ENCODE measurements at regions not wholly inside any gene's neighbourhood (a gene's known extent, or its start where the extent isn't known, plus 50 kb on each side); places are given as distances from the start of the nearest gene placed in this dataset.

- no peak for DNase-seq
These were observed 135.1 kb upstream of the MYLIP start for GRCh38 chr6:15993716-15994228.

DNA sequence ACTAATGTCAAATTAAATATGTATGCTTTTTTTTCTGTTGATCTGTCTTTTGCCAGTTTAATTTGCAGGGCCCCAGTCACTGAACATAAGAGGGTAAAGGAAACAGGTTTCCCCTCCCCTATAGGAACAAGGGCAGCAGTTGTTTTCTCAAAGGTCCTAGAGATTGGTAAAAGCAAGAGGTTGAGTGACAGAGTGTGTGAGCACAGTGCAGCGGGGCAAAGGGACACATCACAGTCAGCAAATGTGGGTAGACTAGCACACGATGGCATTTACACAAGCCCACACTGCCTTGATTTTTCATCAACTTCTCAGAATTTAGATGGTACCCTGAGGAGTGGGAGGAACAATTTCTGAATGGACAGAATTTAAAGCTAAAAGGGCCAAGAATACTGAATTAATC is 138.7 kb upstream of the MYLIP start:
- DNase-seq = no peak

DNA sequence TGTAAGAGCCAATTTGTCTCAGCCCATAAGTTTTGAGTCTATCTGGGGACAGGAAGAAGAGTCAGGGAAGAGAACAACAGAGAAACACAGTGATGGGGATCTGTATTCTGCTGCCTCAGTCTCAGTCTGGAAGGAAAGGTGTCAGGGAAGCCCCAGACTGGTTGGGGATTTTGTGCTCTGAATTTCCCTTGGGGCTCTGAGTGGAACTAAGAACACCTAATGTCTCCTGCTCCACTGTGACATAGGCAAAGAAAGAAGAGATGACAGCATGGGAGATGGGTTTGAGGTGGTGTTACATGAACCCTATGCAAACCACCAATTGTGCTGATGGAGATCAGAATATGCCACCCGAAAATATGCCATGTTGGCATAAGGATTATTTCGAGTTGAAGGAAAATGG is 139.5 kb upstream of the MYLIP start:
- no peak for DNase-seq

DNA sequence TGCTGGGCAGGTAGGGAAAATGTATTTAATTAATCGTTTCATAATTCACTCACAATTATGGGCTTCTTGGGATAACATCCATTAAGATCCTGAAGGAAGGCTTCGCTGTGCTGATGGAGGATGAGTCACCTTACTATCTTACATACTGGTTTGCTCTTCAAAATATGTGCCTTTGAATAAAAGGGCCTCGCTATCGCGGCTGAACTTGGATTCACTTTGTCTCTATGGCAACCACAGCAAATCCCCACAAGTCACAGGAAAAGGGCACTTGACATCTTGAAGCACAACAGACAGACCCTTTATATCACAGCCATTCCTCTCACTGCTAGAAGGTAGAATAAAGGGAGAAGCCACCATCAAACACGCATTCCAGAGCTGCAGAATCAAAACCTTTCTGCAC is 141.3 kb upstream of the MYLIP start:
- DNase-seq = no peak

DNA sequence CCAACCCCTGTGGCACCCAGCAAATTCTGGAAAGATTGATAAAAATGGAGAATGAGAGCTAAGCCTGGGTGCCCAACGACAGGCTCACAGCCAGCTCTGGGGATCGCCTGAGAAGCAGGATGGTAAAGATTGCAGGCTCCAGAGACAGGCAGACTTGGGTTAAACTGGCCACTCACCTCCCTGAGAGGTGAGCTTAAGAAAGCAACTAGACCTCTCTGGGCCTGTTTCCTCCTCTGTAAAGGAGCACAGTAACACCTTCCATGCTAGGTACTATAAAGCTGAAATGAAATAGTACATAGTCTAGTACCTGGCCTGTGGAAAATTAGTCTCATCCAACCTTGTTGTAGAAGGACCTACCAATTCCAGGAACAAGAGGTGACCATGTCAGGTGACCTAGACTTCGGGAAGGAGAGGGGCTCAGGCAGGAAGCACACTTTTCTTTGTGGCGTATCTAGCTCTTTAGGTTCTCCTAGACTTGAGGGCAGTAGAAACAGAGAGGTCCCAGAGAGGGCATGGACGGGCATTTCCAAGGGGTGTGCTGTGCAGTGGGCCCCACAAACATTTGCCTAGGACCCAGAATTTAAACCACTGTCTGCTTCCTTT is 142.8 kb upstream of the MYLIP start:
- no peak for DNase-seq

GRCh38 chr6:15985379-15985959 is 143.4 kb upstream of the MYLIP start:
- DNase-seq = no peak

DNA sequence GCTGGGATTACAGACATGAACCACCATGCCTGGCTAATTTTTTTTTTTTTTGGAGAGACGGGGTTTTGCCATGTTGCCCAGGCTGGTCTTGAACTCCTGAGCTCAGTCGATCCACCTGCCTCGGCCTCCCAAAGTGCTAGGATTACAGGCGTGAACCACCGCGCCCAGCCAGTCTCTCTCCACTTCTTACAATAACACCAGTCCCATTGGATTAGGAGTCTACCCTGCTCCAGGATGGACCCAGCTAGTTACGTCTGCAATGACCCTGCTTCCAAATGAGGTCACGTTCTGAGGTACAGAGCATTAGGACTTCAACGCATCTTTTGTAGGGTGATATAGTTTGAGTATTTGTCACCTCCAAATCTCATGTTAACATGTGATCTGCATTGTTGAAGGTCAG is 146.9 kb upstream of the MYLIP start:
- DNase-seq = no peak

- no peak for DNase-seq
These were observed 148.1 kb upstream of the MYLIP start for GRCh38 chr6:15980801-15981200.

DNA sequence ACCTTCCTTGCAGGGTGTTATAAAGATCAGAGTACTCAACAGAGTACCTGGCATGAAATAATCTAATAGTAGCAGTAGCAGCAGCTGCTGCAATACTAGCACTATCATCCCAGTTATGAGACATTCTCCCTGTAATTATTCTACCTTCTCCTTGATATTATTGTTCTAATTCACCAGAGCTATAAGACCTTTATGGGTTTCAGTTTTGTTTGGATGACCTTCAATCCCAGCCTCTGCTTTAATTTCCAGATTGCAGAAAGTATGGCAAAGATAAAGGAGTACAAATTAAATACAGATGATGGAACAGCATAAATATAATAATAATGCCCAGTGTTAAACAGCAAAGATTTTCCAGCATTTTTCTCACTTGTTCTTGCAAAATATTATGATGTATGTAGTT is 150.5 kb upstream of the MYLIP start:
- no peak for DNase-seq

DNA sequence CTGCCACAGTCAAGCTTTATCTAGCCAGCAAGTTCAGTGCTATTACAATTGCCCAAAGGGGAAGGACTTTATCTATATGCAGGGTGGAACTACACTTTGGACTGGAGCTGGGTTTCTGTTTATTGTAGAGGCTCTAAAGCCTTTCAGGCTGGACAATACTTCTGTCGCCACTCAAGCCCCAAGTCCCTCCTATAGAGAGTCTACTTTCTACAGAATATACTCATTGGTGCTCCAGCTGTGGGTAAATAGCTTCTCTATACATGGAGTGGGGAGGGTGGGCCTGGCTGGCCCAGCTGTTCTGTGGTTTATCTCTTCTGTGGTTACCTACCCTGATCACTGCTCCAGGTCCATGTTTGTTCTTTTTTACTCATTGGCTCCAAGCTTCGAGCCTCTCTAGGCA is 151.8 kb upstream of the MYLIP start:
- no peak for DNase-seq

- DNase-seq = no peak
These were observed 154.1 kb upstream of the MYLIP start for GRCh38 chr6:15974817-15975216.

DNA sequence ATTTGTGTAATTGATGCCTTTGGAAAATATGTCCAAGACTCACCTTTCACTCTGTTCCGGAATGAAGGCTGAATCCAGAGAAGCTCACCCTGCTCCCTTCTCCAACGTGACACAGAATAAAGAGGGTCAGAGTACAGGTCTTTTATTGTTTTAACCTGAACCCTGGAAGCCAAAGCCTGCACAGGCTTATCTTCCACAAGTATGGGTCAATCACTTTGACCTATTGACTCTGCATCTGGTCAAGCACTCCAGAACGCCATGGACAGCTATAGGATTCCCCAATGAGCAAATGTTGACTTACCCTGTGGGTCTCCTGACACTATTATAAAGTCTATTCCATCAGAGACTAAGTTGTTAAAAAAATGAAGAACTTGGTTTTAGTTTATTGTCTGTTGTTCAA is 158.4 kb upstream of the MYLIP start:
- no peak for DNase-seq

- no peak for DNase-seq
These were observed 159.6 kb upstream of the MYLIP start for GRCh38 chr6:15969236-15969778.

DNA sequence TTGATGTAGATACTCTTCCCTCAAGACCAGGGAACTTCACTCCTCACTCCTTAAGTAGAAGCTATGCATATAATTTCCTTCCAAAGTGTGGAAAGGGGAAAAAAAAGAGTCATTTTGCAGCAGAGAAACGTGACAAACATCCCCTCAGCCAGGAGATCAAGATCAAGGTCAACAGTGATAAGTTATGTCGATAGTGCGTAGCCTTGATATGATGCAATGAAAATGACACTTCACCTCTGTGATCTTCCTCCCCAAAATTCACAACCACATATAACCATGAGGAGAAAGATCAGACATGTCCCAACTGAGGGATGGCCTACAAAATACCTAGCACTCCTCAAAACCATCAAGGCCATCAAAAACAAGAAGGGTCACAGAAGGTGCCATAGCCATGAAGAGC is 160.4 kb upstream of the MYLIP start:
- DNase-seq = no peak

- DNase-seq = no peak
These were observed 162.8 kb upstream of the MYLIP start for GRCh38 chr6:15966000-15966520.

DNA sequence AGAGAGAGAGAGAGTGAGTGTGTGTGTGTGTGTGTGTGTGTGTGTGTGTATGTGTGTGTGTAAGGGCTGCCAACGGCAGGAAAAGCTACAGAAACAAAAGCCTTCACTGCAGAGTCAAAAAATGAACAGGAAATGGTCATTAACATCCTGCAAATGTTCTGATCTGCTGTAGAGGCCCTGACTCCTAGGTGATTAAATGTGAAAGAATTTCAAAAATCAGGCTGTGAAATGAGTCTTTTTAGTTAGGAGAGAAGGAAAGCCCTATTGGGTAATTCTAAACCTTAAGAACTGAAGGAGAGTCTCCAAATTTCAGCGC is 166.5 kb upstream of the MYLIP start:
- DNase-seq = no peak

- no peak for DNase-seq
These were observed 167.0 kb upstream of the MYLIP start for GRCh38 chr6:15961635-15962448.

DNA sequence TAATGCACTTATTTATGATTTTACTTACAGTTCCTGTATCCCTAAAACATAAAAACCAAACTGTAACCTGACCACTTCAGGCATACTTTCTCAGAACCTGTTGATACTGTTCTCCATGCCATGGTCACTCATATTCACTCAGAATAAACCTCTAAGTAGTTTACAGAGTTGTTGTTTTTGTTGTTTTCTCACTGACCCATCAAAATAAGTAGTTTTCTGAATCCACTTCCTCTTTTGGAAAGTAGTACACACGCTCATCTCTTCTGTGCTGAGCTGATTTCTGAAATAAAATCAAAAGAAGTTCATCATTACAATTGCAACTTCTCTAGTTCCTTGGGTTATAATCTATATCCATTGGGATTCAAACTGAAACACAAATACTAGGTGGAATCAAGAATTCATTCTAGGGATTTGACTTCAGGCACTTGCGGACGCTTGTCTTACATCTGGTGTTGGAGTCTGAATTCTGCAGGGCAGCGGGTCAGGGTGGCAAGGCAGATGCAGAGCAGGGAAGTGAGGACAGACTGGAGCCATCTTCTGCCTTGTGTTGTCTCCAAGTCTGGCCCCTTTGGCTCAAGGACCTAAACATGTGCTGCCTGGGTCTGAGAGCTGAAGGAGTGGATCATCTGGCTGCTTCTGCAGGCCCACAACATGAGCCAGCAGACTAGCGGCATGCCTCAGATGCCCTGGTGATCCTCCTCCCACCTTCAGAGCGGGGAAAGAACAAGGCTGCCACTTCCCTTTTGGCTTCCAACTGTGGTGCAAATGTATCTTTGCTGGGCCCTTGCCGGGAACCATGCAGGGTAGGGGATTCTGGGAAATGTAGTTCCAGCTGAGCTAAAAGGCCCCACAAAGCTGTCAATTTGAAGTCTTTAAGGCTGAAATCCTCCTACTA is 167.9 kb upstream of the MYLIP start:
- DNase-seq = no peak

DNA sequence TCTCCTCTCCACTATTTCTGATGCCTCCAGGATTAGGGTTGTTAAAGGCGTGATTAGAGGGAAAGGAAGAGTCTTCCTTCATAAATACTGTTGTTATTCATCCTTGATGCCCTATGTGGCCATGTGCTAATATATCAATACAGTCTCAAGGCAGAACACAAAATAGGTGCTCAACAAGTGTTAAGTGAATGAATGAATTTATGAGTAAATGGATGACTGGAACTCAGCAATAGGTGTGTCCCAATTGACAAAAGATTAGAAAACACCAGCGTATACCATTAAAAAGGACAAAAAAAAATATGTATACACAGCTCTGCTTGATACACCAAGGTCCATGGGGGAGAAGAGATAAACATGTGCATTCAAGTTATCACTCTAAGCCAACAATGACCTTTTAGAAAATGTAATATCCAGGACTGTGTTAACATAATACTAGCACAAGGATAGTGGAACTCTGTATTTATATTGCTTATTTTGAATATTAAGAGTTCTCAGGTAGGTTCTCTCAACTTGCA is 171.2 kb upstream of the MYLIP start:
- DNase-seq = no peak

GRCh38 chr6:15956205-15957106 is 172.4 kb upstream of the MYLIP start:
- DNase-seq = no peak

DNA sequence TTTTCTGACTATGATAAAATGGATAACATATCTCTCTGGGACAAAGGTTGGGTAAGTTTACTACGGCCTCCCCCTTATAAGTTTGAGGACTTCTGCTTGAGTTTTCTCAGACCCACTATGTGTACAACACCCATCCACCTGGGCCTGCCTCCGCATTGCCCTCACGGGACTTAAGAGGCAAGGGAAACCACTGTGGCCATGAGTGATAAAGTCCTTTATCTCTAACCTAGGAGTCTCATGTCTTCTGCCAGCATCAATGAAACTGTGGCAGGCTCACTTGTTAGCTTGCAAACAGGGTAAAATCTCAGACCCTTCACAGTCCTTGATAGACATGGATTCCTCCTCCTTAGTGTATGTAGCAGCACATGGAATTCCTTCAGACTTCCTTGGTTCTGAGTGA is 173.4 kb upstream of the MYLIP start:
- DNase-seq = no peak
